A673 (cell line): ENCODE measurements at regions not wholly inside any gene's neighbourhood (a gene's known extent, or its start where the extent isn't known, plus 50 kb on each side); places are given as distances from the start of the nearest gene placed in this dataset.

ENCODE experiments used
- EZH2 ChIP-seq: fragments of 200-600 bp; sonication (generic); IDR thresholded peaks from 2 replicates; pipeline ENCODE4 v1.6.1; 2017; ENCODE audit warnings: borderline replicate concordance, low read depth, mild to moderate bottlenecking, mixed read lengths, antibody characterized with exemption, low read length; ENCODE audit not compliant: poor library complexity, severe bottlenecking
- TF ChIP-seq, protein P1 (sequence below): fragments of 300-800, 200-600 bp; sonication (generic); conservative IDR thresholded peaks from 2 replicates; pipeline ENCODE4 v1.5.1; 2017; ENCODE audit warnings: low read depth, mild to moderate bottlenecking, antibody characterized with exemption, low read length, moderate library complexity, mixed read lengths

DNA sequence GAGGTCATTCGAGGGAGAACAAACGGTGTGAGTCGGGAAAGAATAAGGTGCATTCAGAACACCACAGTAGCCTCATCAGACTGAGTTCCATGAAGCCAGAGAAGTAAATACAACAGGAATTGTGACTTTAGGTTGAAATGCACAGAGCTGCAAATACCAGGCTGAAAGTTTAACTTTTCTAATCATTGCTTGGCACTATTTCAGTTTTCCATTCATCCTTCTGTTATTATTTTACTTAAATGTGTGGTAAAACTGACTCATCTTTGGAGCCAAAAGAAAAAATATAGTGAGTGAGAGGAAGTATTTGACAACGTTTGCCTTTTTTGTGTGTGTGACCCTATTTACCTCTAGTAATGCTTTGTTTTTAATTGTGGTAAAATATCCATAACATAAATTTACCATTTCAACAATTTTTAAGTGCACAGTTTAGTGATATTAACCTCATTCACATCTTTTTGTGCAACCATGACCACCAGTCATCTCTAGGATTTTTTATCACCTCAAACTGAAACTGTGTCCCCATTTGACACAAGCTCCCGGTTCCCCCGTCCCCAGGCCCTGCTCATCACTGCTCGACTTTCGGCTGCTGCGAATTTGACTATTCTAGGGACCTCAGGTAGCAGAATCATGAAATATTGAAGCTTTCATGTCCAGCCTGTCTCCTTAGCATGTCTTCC, 166.8 kb downstream of the HSD17B3 start:
- TF ChIP-seq, protein P1, sequence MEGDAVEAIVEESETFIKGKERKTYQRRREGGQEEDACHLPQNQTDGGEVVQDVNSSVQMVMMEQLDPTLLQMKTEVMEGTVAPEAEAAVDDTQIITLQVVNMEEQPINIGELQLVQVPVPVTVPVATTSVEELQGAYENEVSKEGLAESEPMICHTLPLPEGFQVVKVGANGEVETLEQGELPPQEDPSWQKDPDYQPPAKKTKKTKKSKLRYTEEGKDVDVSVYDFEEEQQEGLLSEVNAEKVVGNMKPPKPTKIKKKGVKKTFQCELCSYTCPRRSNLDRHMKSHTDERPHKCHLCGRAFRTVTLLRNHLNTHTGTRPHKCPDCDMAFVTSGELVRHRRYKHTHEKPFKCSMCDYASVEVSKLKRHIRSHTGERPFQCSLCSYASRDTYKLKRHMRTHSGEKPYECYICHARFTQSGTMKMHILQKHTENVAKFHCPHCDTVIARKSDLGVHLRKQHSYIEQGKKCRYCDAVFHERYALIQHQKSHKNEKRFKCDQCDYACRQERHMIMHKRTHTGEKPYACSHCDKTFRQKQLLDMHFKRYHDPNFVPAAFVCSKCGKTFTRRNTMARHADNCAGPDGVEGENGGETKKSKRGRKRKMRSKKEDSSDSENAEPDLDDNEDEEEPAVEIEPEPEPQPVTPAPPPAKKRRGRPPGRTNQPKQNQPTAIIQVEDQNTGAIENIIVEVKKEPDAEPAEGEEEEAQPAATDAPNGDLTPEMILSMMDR, result no peak
- TF ChIP-seq EZH2, result no peak
